ENCODE measurements at regions not wholly inside any gene's neighbourhood (a gene's known extent, or its start where the extent isn't known, plus 50 kb on each side); places are given as distances from the start of the nearest gene placed in this dataset.
"Not testable (repeated sequence)": the region's sequence is repeated elsewhere in the genome, so short reads cannot be mapped to it uniquely, and the experiment has no call there.

DNA sequence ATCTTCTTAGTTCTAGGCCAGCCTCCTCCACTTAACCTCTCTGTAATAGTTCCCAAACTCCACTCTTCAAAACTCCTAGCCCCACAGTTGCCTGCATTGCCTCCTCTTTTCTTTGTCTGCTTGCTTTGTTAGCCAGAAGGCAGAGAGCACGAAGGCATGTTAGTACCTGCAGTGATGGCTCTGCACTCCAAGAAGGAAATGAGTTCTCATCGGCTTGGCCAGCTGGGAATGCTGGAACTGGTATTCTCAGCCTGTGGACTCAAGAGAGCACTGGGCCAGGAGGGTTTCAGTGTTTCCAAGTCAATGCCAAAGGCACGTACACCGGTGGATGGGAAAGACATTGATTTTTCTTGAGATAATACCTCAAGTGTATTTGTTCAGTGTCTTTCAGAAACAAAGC is 66.3 kb upstream of the HABP2 start:
- DNase-seq = no peak
- in situ Hi-C loops (cut with HindIII; ENCODE audit: low pct_ligation_motif_present, low sequenced_read_pairs) = no loop called here
- no peaks in the 10 kb centered on the region for H3K27me3 ChIP-seq (replicated peaks)
- H3K36me3 ChIP-seq (replicated peaks) = no peaks in the 10 kb centered on the region
- TF ChIP-seq, protein P1, sequence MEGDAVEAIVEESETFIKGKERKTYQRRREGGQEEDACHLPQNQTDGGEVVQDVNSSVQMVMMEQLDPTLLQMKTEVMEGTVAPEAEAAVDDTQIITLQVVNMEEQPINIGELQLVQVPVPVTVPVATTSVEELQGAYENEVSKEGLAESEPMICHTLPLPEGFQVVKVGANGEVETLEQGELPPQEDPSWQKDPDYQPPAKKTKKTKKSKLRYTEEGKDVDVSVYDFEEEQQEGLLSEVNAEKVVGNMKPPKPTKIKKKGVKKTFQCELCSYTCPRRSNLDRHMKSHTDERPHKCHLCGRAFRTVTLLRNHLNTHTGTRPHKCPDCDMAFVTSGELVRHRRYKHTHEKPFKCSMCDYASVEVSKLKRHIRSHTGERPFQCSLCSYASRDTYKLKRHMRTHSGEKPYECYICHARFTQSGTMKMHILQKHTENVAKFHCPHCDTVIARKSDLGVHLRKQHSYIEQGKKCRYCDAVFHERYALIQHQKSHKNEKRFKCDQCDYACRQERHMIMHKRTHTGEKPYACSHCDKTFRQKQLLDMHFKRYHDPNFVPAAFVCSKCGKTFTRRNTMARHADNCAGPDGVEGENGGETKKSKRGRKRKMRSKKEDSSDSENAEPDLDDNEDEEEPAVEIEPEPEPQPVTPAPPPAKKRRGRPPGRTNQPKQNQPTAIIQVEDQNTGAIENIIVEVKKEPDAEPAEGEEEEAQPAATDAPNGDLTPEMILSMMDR (IDR thresholded peaks at IDR 0.05; ENCODE audit: low read depth, low read length, missing control alignments) = no peak
- H3K4me3 ChIP-seq (ENCODE audit: low read depth, low read length) = no peak overlapping the region
- no peak overlapping the region for H3K27ac ChIP-seq

DNA sequence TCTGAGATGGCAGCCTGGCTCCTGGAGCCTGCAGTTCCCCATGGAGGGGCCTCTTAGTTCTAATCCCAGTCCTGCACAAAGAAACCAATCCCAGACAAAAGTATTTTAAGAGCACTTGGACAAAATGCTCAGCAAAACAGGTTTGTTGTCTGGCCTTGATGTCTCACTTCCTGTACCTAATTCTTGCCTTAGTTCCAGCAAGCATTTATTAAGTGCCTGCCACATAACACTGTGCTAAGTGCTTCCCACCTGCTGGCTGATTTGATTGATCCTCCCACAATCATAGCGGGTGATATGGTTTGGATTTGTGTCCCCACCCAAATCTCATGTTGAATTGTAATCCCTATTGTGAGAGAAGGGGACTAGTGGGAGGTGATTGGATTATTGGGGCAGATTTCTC is 65.7 kb upstream of the HABP2 start:
- DNase-seq = no peak
- Histone ChIP-seq H3K36me3 (replicated peaks) (no peaks in the 10 kb centered on the region), H3K27me3 (replicated peaks) (no peaks in the 10 kb centered on the region), H3K27ac (no peak overlapping the region), H3K4me3 (ENCODE audit: low read depth, low read length) (no peak overlapping the region)
- in situ Hi-C loops (cut with HindIII; ENCODE audit: low pct_ligation_motif_present, low sequenced_read_pairs) = no loop called here
- TF ChIP-seq, protein P1 (IDR thresholded peaks at IDR 0.05; ENCODE audit: low read depth, low read length, missing control alignments) = no peak

DNA sequence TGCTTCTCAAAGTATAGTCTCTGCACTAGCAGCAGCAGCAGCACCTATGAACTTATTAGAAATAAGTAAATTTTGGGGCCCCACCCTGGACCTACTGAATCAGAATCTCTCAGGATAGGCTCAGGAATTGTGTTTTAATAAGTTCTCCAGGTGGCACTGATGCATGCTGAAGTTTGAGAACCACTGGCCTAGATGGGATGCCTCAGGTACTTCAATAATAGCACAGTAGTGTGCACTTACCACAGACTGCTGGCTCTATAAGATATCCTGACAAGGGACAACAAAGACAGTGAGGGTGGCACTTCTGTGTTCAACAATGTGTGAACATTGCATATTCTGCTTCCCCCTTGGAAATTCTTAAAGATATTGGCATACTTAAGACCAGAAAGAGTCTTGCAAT is 64.7 kb upstream of the HABP2 start:
- DNase-seq = no peak
- Histone ChIP-seq H3K36me3 (replicated peaks) (no peaks in the 10 kb centered on the region), H3K4me3 (ENCODE audit: low read depth, low read length) (no peak overlapping the region), H3K27me3 (replicated peaks) (no peaks in the 10 kb centered on the region), H3K27ac (no peak overlapping the region)
- TF ChIP-seq, protein P1 (IDR thresholded peaks at IDR 0.05; ENCODE audit: low read depth, low read length, missing control alignments) = no peak
- in situ Hi-C loops (cut with HindIII; ENCODE audit: low pct_ligation_motif_present, low sequenced_read_pairs) = no loop called here

DNA sequence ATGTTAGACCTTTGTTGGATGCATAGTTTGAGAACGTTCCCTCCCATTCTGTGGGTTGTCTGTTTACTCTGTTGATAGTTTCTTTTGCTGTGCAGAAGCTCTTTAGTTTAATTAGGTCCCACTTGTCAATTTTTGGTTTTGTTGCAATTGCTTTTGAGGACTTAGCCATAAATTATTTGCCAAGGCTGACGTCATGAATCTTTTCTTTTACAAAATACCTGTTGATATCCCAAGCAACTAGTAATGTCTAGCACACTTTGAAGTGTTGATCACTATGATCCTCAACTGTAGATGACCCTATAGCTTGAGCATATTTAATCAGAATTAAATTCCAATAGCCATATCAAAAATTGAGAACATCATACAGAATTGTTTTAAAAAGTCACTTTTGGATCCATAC is 63.3 kb upstream of the HABP2 start:
- in situ Hi-C loops (cut with HindIII; ENCODE audit: low pct_ligation_motif_present, low sequenced_read_pairs); DNase-seq; H3K4me3 ChIP-seq (ENCODE audit: low read depth, low read length); H3K36me3 ChIP-seq (replicated peaks); H3K27me3 ChIP-seq (replicated peaks); H3K27ac ChIP-seq: not testable (repeated sequence)

DNA sequence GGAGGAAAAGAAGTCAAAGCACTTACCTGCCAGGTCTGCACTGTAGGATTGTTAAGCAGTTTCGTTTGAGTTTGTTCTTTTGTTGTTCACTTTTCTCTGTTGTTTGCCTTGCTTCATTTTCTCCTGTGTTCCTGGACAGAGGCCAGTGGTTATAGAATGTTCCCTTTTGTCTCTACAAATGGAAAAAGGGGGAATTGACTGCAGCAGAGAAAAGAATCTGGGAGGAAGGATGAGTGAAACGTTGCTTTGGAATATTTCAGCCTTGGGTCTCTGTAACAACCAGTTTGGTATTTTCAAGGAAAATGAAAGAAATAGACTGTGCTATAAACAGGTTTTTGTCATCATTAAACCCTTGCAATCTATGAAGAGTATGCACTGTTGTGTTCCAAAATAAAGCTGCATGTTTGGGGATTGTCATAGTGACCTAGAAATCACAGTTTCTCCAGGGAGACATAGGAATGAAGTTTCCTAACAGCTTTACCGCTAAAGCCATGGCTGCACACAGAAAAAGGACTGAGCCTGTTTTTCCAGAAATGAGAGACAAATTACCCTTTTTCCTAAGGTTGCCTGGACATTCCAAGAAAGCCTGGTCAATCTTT is 60.8 kb upstream of the HABP2 start:
- H3K36me3 ChIP-seq (replicated peaks) = no peaks in the 10 kb centered on the region
- TF ChIP-seq, protein P1 (IDR thresholded peaks at IDR 0.05; ENCODE audit: low read depth, low read length, missing control alignments) = no peak

DNA sequence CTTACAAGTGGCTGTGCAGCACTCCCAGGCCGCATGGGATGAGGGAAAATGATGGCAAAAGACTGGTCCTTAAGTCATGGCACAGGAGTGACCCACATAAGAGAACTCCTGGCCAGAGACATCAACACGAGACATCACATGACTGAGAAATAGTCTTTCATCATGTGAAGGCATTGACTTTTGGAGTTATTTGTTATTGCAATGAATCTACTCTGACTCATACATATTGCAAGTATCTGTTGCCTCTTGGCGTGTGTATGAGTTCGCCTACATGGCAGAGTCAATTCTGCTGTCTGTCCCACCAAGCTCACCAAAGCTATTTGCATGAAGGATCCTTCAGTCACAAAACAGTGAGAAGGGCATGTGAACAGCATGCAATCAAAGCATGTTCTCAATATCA is 59.7 kb upstream of the HABP2 start:
- in situ Hi-C loops (cut with HindIII; ENCODE audit: low pct_ligation_motif_present, low sequenced_read_pairs) = no loop called here
- Histone ChIP-seq H3K36me3 (replicated peaks) (no peaks in the 10 kb centered on the region), H3K4me3 (ENCODE audit: low read depth, low read length) (no peak overlapping the region), H3K27ac (no peak overlapping the region), H3K27me3 (replicated peaks) (no peaks in the 10 kb centered on the region)
- TF ChIP-seq, protein P1 (IDR thresholded peaks at IDR 0.05; ENCODE audit: low read depth, low read length, missing control alignments) = no peak
- peak; percentile 20 for DNase-seq

More for the DNA sequence above, 60.8 kb upstream of the HABP2 start:
- no peak overlapping the region for H3K27ac ChIP-seq
- DNase-seq = no peak
- in situ Hi-C loops (cut with HindIII; ENCODE audit: low pct_ligation_motif_present, low sequenced_read_pairs) = no loop called here
- H3K4me3 ChIP-seq (ENCODE audit: low read depth, low read length) = no peak overlapping the region
- no peaks in the 10 kb centered on the region for H3K27me3 ChIP-seq (replicated peaks)

Data from brain microvascular endothelial cell (primary cell).